ENCODE measurements at regions not wholly inside any gene's neighbourhood (a gene's known extent, or its start where the extent isn't known, plus 50 kb on each side); places are given as distances from the start of the nearest gene placed in this dataset.
"Not testable (repeated sequence)": the region's sequence is repeated elsewhere in the genome, so short reads cannot be mapped to it uniquely, and the experiment has no call there.

DNA sequence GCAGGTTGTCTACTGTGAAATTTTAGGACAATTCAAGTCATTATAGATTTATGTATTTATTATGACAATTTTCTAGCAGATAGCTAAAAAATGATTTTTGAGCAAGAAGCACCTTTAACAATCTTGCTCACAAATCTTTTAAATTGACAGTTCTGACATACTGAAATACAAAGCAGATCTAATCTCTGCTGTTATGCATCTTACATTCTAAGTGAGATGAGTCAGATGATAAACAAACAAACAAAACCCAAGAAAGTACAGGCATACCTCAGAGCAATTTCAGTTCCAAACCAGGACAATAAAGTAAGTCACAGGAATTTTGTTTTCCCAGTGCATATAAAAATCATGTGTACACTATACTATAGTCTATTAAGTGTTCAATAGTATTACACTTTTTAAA is 430.7 kb upstream of the PTCHD4 start:
- Mint-ChIP-seq H3K27me3 (ENCODE audit: low read depth) (no peaks in the 10 kb centered on the region), H3K27ac (no peak overlapping the region), H3K36me3 (ENCODE audit: low read depth) (no peaks in the 10 kb centered on the region), H3K9me3 (ENCODE audit: insufficient read depth) (no peaks in the 10 kb centered on the region), H3K4me3 (no peak overlapping the region), H3K4me1 (ENCODE audit: low read depth) (no peaks in the 10 kb centered on the region)
- DNase-seq (no peak), ATAC-seq (no peak)
- ChIA-PET CTCF (no interaction called here), POLR2A (no interaction called here)

DNA sequence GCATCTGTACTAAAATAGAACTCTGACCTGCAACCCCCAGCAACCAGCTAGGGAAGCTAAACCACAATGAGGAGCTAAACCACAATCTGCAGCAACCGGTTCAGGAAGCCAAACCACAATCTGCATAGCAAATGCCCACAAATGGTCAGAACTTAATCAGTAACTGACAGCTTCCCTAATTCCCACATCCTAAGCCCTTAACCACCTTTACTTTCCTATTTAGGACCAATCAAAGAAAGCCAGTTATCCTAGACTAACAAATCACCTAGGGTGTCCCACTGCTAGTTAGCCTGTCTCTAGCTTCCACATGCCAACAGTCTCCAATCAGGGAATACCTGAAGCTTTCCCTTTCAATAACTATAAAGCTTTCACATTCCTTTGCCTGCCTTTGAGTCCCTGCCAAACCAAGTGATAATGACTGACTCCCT is 424.6 kb upstream of the PTCHD4 start:
- no peaks in the 10 kb centered on the region for H3K9me3 Mint-ChIP-seq (ENCODE audit: insufficient read depth)
- H3K27me3 Mint-ChIP-seq (ENCODE audit: low read depth): no peaks in the 10 kb centered on the region
- H3K36me3 Mint-ChIP-seq (ENCODE audit: low read depth): no peaks in the 10 kb centered on the region
- DNase-seq (no peak), ATAC-seq (no peak)
- ChIA-PET POLR2A (no interaction called here), CTCF (no interaction called here)
- H3K4me3 Mint-ChIP-seq: no peak overlapping the region
- no peaks in the 10 kb centered on the region for H3K4me1 Mint-ChIP-seq (ENCODE audit: low read depth)
- H3K27ac Mint-ChIP-seq: no peak overlapping the region

DNA sequence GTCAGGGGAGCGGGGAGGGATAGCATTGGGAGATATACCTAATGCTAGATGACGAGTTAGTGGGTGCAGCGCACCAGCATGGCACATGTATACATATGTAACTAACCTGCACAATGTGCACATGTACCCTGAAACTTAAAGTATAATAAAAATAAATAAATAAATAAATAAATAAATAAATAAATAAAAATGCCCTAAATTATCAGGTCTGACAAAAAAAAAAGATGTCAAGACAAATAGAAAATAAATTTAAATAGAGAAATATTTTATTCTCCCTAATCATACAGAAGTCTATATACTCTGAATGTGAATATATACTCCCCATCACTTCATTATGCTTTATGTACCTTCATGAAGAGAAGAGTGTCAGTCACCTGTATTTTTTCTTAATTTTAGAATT is 420.0 kb upstream of the PTCHD4 start:
- H3K36me3 Mint-ChIP-seq (ENCODE audit: low read depth); CTCF ChIA-PET; H3K4me1 Mint-ChIP-seq (ENCODE audit: low read depth); DNase-seq; ATAC-seq; POLR2A ChIA-PET; H3K9me3 Mint-ChIP-seq (ENCODE audit: insufficient read depth); H3K27ac Mint-ChIP-seq; H3K27me3 Mint-ChIP-seq (ENCODE audit: low read depth); H3K4me3 Mint-ChIP-seq: not testable (repeated sequence)

DNA sequence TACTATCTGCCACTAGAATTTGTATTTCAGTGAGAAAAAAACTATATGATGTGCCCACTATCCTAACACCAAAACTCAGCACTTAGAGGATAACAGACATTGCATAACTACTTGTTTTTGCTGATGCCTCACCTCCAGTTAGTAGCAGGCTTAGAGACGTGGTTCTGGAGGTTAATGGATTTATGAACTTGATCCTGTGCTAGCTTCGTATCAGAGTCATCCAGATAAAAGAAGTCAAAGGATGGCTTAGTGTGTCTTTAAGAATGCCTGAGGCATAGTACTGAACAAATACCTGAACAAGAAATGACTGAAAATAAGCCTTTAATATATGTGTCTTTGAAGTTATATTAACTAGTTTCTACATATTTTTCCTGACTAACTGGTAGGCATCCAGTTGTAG is 414.9 kb upstream of the PTCHD4 start:
- Mint-ChIP-seq H3K36me3 (ENCODE audit: low read depth) (no peaks in the 10 kb centered on the region), H3K4me3 (no peak overlapping the region)
- ATAC-seq: no peak

DNA sequence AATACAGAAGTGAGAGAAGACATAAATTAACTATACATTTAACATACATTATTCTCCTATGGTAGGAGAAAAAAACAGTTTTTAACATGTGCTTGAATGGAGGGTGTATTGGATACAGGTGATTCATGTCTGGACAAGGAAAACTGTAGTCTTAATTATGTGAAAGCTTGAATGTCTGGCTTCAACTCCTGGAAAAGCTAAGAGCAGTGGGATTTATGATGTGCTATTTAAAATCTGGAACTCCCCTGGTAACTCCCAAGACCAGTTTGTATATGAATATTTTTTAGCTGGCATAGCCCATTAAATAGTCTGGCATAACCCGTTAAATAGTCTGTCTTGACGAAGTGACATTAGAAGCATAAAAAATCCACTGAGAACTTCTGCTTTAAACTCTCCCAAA is 410.0 kb upstream of the PTCHD4 start:
- Mint-ChIP-seq H3K4me1 (ENCODE audit: low read depth) (no peaks in the 10 kb centered on the region), H3K9me3 (ENCODE audit: insufficient read depth) (peaks cover 10% of the 10 kb centered on the region), H3K27me3 (ENCODE audit: low read depth) (no peaks in the 10 kb centered on the region), H3K36me3 (ENCODE audit: low read depth) (no peaks in the 10 kb centered on the region), H3K27ac (no peak overlapping the region), H3K4me3 (no peak overlapping the region)
- ChIA-PET POLR2A (no interaction called here), CTCF (no interaction called here)
- ATAC-seq (no peak), DNase-seq (no peak)

More for the DNA sequence above, 414.9 kb upstream of the PTCHD4 start:
- POLR2A ChIA-PET: no interaction called here
- no peaks in the 10 kb centered on the region for H3K4me1 Mint-ChIP-seq (ENCODE audit: low read depth)
- H3K9me3 Mint-ChIP-seq (ENCODE audit: insufficient read depth): no peaks in the 10 kb centered on the region
- DNase-seq: no peak
- CTCF ChIA-PET: no interaction called here
- H3K27ac Mint-ChIP-seq: no peak overlapping the region
- no peaks in the 10 kb centered on the region for H3K27me3 Mint-ChIP-seq (ENCODE audit: low read depth)

DNA sequence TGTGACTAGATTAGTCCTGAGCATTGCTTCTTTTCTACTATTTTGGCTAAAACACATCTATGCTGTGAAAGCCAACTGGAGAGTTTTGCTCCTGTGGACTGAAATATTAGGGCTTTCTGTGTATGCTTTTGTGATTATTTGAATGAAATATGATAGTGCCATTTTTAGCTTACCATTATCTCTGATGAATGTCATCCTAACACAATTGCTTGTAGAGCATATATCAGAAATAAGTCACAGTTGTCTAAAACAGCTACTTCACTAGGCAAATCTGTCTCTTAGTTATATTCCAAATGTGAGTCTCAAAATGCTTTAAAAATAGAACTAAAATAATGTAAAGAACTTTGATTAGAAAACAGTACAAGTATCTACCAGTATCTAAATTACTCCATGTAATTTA is 401.4 kb upstream of the PTCHD4 start:
- ChIA-PET POLR2A (no interaction called here), CTCF (no interaction called here)
- no peaks in the 10 kb centered on the region for H3K9me3 Mint-ChIP-seq (ENCODE audit: insufficient read depth)
- no peak for DNase-seq
- H3K27me3 Mint-ChIP-seq (ENCODE audit: low read depth): no peaks in the 10 kb centered on the region
- no peaks in the 10 kb centered on the region for H3K36me3 Mint-ChIP-seq (ENCODE audit: low read depth)
- no peak overlapping the region for H3K4me3 Mint-ChIP-seq
- no peak for ATAC-seq
- H3K27ac Mint-ChIP-seq: no peak overlapping the region
- H3K4me1 Mint-ChIP-seq (ENCODE audit: low read depth): no peaks in the 10 kb centered on the region

DNA sequence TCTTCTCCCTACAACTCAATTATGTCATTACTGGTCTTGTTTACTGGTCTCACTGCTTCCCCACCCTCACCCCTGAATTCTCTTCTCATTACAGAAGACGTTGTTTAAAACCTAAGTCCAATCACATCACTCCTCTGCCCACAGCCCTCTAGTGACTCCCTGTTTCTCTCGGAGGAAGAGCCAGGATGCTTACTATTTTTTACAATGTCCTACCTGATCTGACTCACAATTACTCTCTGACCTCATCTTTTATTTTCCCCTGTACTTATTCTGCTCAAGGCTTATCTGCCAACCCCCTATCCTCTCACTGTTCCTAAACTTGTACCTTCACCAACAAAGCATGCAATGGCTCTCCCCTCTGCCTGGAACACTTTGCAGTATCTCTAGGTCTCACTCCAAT is 400.4 kb upstream of the PTCHD4 start:
- Mint-ChIP-seq H3K4me3 (no peak overlapping the region), H3K9me3 (ENCODE audit: insufficient read depth) (peaks cover 7% of the 10 kb centered on the region), H3K4me1 (ENCODE audit: low read depth) (no peaks in the 10 kb centered on the region), H3K27ac (no peak overlapping the region), H3K36me3 (ENCODE audit: low read depth) (no peaks in the 10 kb centered on the region), H3K27me3 (ENCODE audit: low read depth) (no peaks in the 10 kb centered on the region)
- ChIA-PET POLR2A (no interaction called here), CTCF (no interaction called here)
- ATAC-seq: no peak
- no peak for DNase-seq

DNA sequence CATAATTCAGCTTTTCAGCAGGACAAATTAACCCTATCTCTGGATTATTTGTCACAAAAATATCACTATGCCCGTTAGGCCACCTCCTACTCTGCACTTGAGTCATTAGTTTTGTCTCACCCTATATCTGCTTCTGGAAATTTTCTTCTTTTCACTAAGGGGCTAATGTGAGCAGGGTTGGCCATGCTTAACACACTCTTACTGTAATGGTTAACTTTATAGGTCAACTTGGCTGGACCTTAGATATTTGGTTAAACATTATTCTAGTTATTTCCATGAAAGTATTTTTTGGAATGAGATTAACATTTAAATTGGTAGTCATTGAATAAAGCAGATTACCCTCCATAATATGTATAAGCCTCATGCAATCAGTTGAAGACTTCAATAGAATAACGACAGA is 394.6 kb upstream of the PTCHD4 start:
- H3K4me3 Mint-ChIP-seq: no peak overlapping the region
- no peaks in the 10 kb centered on the region for H3K4me1 Mint-ChIP-seq (ENCODE audit: low read depth)
- ATAC-seq (no peak), DNase-seq (no peak)
- ChIA-PET POLR2A (no interaction called here), CTCF (no interaction called here)
- peaks cover 7% of the 10 kb centered on the region for H3K9me3 Mint-ChIP-seq (ENCODE audit: insufficient read depth)
- H3K27me3 Mint-ChIP-seq (ENCODE audit: low read depth): no peaks in the 10 kb centered on the region
- no peaks in the 10 kb centered on the region for H3K36me3 Mint-ChIP-seq (ENCODE audit: low read depth)
- H3K27ac Mint-ChIP-seq: no peak overlapping the region

DNA sequence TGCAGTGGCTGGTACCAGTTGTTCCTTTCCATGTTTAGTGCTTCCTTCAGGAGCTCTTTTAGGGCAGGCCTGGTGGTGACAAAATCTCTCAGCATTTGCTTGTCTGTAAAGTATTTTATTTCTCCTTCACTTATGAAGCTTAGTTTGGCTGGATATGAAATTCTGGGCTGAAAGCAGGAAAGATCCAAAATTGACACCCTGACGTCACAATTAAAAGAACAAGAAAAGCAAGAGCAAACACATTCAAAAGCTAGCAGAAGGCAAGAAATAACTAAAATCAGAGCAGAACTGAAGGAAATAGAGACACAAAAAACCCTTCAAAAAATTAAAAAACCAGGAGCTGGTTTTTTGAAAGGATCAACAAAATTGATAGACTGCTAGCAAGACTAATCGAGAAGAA is 382.4 kb upstream of the PTCHD4 start:
- H3K36me3 Mint-ChIP-seq (ENCODE audit: low read depth); CTCF ChIA-PET; H3K4me1 Mint-ChIP-seq (ENCODE audit: low read depth); H3K27ac Mint-ChIP-seq; POLR2A ChIA-PET; DNase-seq; H3K27me3 Mint-ChIP-seq (ENCODE audit: low read depth); H3K4me3 Mint-ChIP-seq; ATAC-seq; H3K9me3 Mint-ChIP-seq (ENCODE audit: insufficient read depth): not testable (repeated sequence)

DNA sequence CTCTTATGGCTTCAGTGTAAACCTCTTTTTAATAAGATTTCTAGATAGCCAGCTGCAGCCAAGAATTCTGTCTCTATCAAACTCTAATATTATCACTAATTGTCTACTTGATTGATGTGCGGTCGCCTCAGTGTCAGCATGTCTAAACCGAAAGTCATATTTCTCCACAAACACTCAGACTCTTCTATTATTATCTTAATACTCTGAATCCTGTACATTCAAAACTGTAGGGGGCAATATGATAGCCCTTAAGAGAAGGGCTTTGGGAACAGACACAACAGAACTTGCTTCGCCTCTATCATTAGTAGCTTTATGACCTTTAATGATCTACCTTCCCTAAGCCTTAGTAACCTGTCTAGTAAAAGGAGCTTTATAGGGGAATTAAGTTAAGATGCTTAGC is 379.7 kb upstream of the PTCHD4 start:
- Mint-ChIP-seq H3K4me3 (no peak overlapping the region), H3K27me3 (ENCODE audit: low read depth) (no peaks in the 10 kb centered on the region), H3K36me3 (ENCODE audit: low read depth) (no peaks in the 10 kb centered on the region), H3K9me3 (ENCODE audit: insufficient read depth) (no peaks in the 10 kb centered on the region), H3K27ac (no peak overlapping the region), H3K4me1 (ENCODE audit: low read depth) (no peaks in the 10 kb centered on the region)
- no peak for ATAC-seq
- CTCF ChIA-PET: no interaction called here
- no peak for DNase-seq
- POLR2A ChIA-PET: no interaction called here

DNA sequence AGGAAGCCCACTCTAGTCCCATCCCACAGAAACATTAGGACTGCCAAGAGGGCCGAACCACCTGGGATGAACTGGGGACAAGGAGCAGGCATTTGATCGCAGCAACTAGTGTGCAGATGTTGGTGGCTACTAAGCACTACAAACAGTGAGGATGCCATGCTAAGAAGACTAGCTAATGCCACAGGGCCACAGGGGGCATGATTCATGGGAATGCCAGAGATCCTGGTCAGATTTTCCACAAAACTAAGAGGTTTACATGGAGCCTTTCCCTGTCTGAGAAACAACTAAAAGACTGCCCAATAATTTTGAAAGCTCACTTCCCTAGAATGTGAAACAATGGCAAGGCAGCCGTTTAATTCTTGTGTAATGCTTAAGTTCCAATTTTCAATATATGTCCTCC is 375.9 kb upstream of the PTCHD4 start:
- POLR2A ChIA-PET: no interaction called here
- H3K4me3 Mint-ChIP-seq: no peak overlapping the region
- no peak overlapping the region for H3K27ac Mint-ChIP-seq
- ATAC-seq (no peak), DNase-seq (no peak)
- H3K9me3 Mint-ChIP-seq (ENCODE audit: insufficient read depth): peaks cover 4% of the 10 kb centered on the region
- H3K27me3 Mint-ChIP-seq (ENCODE audit: low read depth): no peaks in the 10 kb centered on the region
- no peaks in the 10 kb centered on the region for H3K4me1 Mint-ChIP-seq (ENCODE audit: low read depth)
- H3K36me3 Mint-ChIP-seq (ENCODE audit: low read depth): no peaks in the 10 kb centered on the region
- CTCF ChIA-PET: no interaction called here

DNA sequence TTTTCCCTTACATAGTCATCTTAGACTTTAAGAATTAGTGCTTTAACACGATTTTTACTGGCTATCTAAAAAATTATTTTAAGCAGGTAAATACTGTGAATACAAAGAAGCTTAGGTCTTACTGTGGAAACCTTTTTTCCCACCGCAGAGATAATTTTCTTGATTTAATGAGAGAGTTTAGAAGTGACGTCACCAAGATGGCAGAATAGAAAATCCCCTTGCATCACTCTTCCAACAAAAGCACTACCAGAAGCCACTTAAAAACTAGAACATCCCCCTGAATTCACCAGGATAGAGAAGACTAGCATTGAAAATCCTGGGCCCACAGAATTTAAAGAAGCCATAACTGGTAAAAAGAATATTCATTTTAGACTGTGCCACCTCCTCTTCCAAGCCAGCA is 375.4 kb upstream of the PTCHD4 start:
- H3K27me3 Mint-ChIP-seq (ENCODE audit: low read depth): no peaks in the 10 kb centered on the region
- H3K36me3 Mint-ChIP-seq (ENCODE audit: low read depth): no peaks in the 10 kb centered on the region
- DNase-seq (no peak), ATAC-seq (no peak)
- H3K4me3 Mint-ChIP-seq: no peak overlapping the region
- ChIA-PET CTCF (no interaction called here), POLR2A (no interaction called here)
- peaks cover 5% of the 10 kb centered on the region for H3K9me3 Mint-ChIP-seq (ENCODE audit: insufficient read depth)
- H3K27ac Mint-ChIP-seq: no peak overlapping the region
- no peaks in the 10 kb centered on the region for H3K4me1 Mint-ChIP-seq (ENCODE audit: low read depth)

DNA sequence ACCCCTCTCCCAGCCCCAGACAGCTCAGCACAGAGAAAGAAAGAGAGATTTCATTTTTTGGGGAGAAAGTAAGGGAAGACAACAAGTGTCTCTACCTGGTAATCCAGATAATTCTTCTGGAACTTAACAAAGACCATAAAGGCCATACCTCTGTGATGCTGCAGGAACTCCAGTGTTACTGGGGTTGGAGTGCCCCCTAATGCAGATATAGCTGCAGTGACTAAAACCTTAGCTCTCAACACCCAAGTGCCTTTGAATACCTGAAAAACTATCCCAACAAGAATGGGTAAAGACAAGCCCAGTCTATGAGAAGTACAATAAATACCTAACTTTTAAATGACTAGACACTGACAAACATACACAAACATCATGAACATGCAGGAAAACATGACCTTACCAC is 365.3 kb upstream of the PTCHD4 start:
- Mint-ChIP-seq H3K4me1 (ENCODE audit: low read depth) (no peaks in the 10 kb centered on the region), H3K27me3 (ENCODE audit: low read depth) (no peaks in the 10 kb centered on the region), H3K27ac (no peak overlapping the region), H3K36me3 (ENCODE audit: low read depth) (no peaks in the 10 kb centered on the region), H3K9me3 (ENCODE audit: insufficient read depth) (no peaks in the 10 kb centered on the region), H3K4me3 (no peak overlapping the region)
- ChIA-PET CTCF (no interaction called here), POLR2A (no interaction called here)
- no peak for DNase-seq
- no peak for ATAC-seq

DNA sequence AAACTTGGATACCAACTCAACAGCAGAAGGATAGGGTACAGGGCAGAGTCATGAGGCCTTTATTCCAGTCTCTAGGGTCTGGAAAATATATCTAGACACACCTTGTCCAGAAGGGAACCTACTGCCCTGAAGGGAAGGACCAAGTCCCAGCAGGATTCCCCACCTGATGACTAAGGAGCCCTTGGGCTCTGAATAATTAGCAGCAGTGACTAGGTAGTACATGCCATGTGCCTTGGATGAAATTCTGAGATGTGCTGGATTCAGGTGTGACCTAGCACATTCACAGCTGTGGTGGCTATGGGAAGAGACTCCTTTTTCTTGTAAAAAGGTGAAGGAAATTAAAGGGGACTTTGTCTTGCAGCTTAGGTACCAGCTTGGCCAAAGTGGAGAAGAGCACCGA is 364.3 kb upstream of the PTCHD4 start:
- no peak overlapping the region for H3K4me3 Mint-ChIP-seq
- CTCF ChIA-PET: no interaction called here

More for the DNA sequence above, 364.3 kb upstream of the PTCHD4 start:
- H3K27ac Mint-ChIP-seq: no peak overlapping the region
- no peaks in the 10 kb centered on the region for H3K9me3 Mint-ChIP-seq (ENCODE audit: insufficient read depth)
- no peaks in the 10 kb centered on the region for H3K4me1 Mint-ChIP-seq (ENCODE audit: low read depth)
- no peak for DNase-seq
- POLR2A ChIA-PET: no interaction called here
- ATAC-seq: no peak
- H3K36me3 Mint-ChIP-seq (ENCODE audit: low read depth): no peaks in the 10 kb centered on the region
- H3K27me3 Mint-ChIP-seq (ENCODE audit: low read depth): no peaks in the 10 kb centered on the region

Data from activated CD8-positive, alpha-beta T cell treated with anti-CD3 and anti-CD28 coated beads, Interleukin-2, amount 10 ng/mL, durations not matched to agents 7 days and 5 days (primary cell).